ENCODE measurements at regions not wholly inside any gene's neighbourhood (a gene's known extent, or its start where the extent isn't known, plus 50 kb on each side); places are given as distances from the start of the nearest gene placed in this dataset.

GRCh38 chr14:30395065-30395464 lies 163.9 kb upstream of the G2E3 start:
- H3K36me3 ChIP-seq (replicated peaks in 1 of 2; ENCODE audit: control insufficient read depth in 1 of 2, insufficient read depth in 2 of 2, low read length in 1 of 2) = no peaks in the 10 kb centered on the region
- POLR2A ChIA-PET = no interaction called here
- H3K27ac ChIP-seq (ENCODE audit: low read depth in 2 of 2, low read length in 1 of 2) = no peak overlapping the region
- H3K79me2 ChIP-seq (ENCODE audit: insufficient read depth) = no peaks in the 10 kb centered on the region
- no peaks in the 10 kb centered on the region; the same call in 1 of the 2 replicates for H3K27me3 ChIP-seq (ENCODE audit: insufficient read depth)
- DNase-seq = no peak
- no peaks in the 10 kb centered on the region for H3K9me2 ChIP-seq
- H3K4me1 ChIP-seq (ENCODE audit: control insufficient read depth in 1 of 2, insufficient read depth in 2 of 2, low read depth in 1 of 2, low read length in 1 of 2) = no peaks in the 10 kb centered on the region
- no peak overlapping the region for H3K4me3 ChIP-seq (ENCODE audit: low read depth in 2 of 2, low read length in 1 of 2)
- no peak overlapping the region for H2AFZ ChIP-seq (ENCODE audit: low read depth)
- no peak overlapping the region for H3K4me2 ChIP-seq
- TF ChIP-seq, protein P1, sequence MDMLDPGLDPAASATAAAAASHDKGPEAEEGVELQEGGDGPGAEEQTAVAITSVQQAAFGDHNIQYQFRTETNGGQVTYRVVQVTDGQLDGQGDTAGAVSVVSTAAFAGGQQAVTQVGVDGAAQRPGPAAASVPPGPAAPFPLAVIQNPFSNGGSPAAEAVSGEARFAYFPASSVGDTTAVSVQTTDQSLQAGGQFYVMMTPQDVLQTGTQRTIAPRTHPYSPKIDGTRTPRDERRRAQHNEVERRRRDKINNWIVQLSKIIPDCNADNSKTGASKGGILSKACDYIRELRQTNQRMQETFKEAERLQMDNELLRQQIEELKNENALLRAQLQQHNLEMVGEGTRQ (IDR thresholded peaks at IDR 0.05; ENCODE audit: borderline replicate concordance, low read depth, low read length) = no peak
- TF ChIP-seq NFIC (IDR thresholded peaks at IDR 0.05; ENCODE audit: borderline replicate concordance) (no peak), MAX (IDR thresholded peaks at IDR 0.05; ENCODE audit: low read depth) (no peak), FOXJ3 (CRISPR knock-in tag; IDR thresholded peaks at IDR 0.05) (no peak), RAD21 (IDR thresholded peaks at IDR 0.05; ENCODE audit: low read length) (no peak), TEAD4 (IDR thresholded peaks at IDR 0.05; ENCODE audit: borderline replicate concordance, insufficient read depth) (no peak), EZH2phosphoT487 (IDR thresholded peaks at IDR 0.05; ENCODE audit: borderline replicate concordance, low read depth) (no peak), FOXM1 (IDR thresholded peaks at IDR 0.05; ENCODE audit: low read depth) (no peak), POLR2AphosphoS5 (IDR thresholded peaks at IDR 0.05; ENCODE audit: low read depth, low read length) (no peak), JUND (IDR thresholded peaks at IDR 0.05) (no peak), FOSL2 (IDR thresholded peaks at IDR 0.05; ENCODE audit: borderline replicate concordance, low read depth) (no peak), TCF12 (IDR thresholded peaks at IDR 0.05) (no peak), YY1 (IDR thresholded peaks at IDR 0.05; ENCODE audit: low read depth) (no peak), SIN3A (IDR thresholded peaks at IDR 0.05; ENCODE audit: borderline replicate concordance, low read depth, low read length) (no peak), RXRA (IDR thresholded peaks at IDR 0.05; ENCODE audit: borderline replicate concordance, low read depth) (no peak), CHD2 (IDR thresholded peaks at IDR 0.05; ENCODE audit: low read length, partially characterized antibody) (no peak), GATA2 (CRISPR knock-in tag; IDR thresholded peaks at IDR 0.05) (no peak)
- TF ChIP-seq, protein P2, sequence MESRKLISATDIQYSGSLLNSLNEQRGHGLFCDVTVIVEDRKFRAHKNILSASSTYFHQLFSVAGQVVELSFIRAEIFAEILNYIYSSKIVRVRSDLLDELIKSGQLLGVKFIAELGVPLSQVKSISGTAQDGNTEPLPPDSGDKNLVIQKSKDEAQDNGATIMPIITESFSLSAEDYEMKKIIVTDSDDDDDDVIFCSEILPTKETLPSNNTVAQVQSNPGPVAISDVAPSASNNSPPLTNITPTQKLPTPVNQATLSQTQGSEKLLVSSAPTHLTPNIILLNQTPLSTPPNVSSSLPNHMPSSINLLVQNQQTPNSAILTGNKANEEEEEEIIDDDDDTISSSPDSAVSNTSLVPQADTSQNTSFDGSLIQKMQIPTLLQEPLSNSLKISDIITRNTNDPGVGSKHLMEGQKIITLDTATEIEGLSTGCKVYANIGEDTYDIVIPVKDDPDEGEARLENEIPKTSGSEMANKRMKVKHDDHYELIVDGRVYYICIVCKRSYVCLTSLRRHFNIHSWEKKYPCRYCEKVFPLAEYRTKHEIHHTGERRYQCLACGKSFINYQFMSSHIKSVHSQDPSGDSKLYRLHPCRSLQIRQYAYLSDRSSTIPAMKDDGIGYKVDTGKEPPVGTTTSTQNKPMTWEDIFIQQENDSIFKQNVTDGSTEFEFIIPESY (IDR thresholded peaks at IDR 0.05; ENCODE audit: borderline replicate concordance, low read depth) = no peak
- TF ChIP-seq, protein P3, sequence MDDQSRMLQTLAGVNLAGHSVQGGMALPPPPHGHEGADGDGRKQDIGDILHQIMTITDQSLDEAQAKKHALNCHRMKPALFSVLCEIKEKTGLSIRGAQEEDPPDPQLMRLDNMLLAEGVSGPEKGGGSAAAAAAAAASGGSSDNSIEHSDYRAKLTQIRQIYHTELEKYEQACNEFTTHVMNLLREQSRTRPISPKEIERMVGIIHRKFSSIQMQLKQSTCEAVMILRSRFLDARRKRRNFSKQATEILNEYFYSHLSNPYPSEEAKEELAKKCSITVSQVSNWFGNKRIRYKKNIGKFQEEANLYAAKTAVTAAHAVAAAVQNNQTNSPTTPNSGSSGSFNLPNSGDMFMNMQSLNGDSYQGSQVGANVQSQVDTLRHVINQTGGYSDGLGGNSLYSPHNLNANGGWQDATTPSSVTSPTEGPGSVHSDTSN (IDR thresholded peaks at IDR 0.05) = no peak
- H3K9ac ChIP-seq = no peak overlapping the region
- CTCF ChIA-PET = no interaction called here
- H4K20me1 ChIP-seq (ENCODE audit: insufficient read depth) = no peaks in the 10 kb centered on the region
- no peaks in the 10 kb centered on the region for H3K9me3 ChIP-seq
- WGBS (ENCODE audit: low lambda C conversion rate) = 2% methylated on average over 1 of the region's 1 CpG
- H3F3A ChIP-seq (replicated peaks; ENCODE audit: insufficient read depth) = no peaks in the 10 kb centered on the region

Measured in SK-N-SH (cell line).